HG02884 (cell line): ENCODE measurements at regions not wholly inside any gene's neighbourhood (a gene's known extent, or its start where the extent isn't known, plus 50 kb on each side); places are given as distances from the start of the nearest gene placed in this dataset.
A peak's percentile ranks its signal among the peaks of the same experiment; 100 is the strongest.

Source experiments
- ATAC-seq: cut with Tn5 transposase; IDR thresholded peaks from one replicate; pipeline ENCODE4 v1.9.1; 2021; ENCODE audit warnings: mild to moderate bottlenecking, moderate library complexity; ENCODE audit not compliant: unreplicated experiment

- no peak for ATAC-seq
Observed at GRCh38 chr20:23254505-23254904, 96.1 kb upstream of the NXT1 start.

- ATAC-seq = no peak
Observed at GRCh38 chr20:23254034-23254433, 96.6 kb upstream of the NXT1 start.

- ATAC-seq = no peak
Observed at GRCh38 chr20:23253524-23253923, 97.1 kb upstream of the NXT1 start.

- ATAC-seq = no peak
Observed at GRCh38 chr20:23251779-23252178, 98.8 kb upstream of the NXT1 start.

GRCh38 chr20:23249541-23249940, 101.0 kb upstream of the NXT1 start:
- ATAC-seq = no peak

- no peak for ATAC-seq
Observed at GRCh38 chr20:23248461-23248882, 102.1 kb upstream of the NXT1 start.

- ATAC-seq = no peak
Observed at GRCh38 chr20:23246717-23247664, 103.6 kb upstream of the NXT1 start.

- peak; percentile 97 for ATAC-seq
Observed at GRCh38 chr20:23245553-23246181, 104.9 kb upstream of the NXT1 start.

- ATAC-seq = no peak
Observed at GRCh38 chr20:23244916-23245552, 105.6 kb upstream of the NXT1 start.

GRCh38 chr20:23244156-23244915, 106.3 kb upstream of the NXT1 start:
- ATAC-seq = no peak

- no peak for ATAC-seq
Observed at GRCh38 chr20:23243791-23244155, 106.8 kb upstream of the NXT1 start.

GRCh38 chr20:23242556-23243180, 107.9 kb upstream of the NXT1 start:
- ATAC-seq = no peak

- no peak for ATAC-seq
Observed at GRCh38 chr20:23242104-23242503, 108.5 kb upstream of the NXT1 start.

GRCh38 chr20:23241416-23241815, 109.2 kb upstream of the NXT1 start:
- ATAC-seq = no peak

GRCh38 chr20:23240519-23240918, 110.1 kb upstream of the NXT1 start:
- no peak for ATAC-seq

- ATAC-seq = no peak
Observed at GRCh38 chr20:23237201-23237600, 113.4 kb upstream of the NXT1 start.

GRCh38 chr20:23235173-23236027, 115.2 kb upstream of the NXT1 start:
- peak; percentile 63 for ATAC-seq

GRCh38 chr20:23234311-23235078, 116.1 kb upstream of the NXT1 start:
- no peak for ATAC-seq

- ATAC-seq = no peak
Observed at GRCh38 chr20:23233341-23233740, 117.2 kb upstream of the NXT1 start.
